ENCODE measurements at regions not wholly inside any gene's neighbourhood (a gene's known extent, or its start where the extent isn't known, plus 50 kb on each side); places are given as distances from the start of the nearest gene placed in this dataset.

- DNase-seq (ENCODE audit: extremely low read depth, insufficient read length): no peak
- no peak overlapping the region for H3K4me3 ChIP-seq (replicated peaks; ENCODE audit: low read depth, low read length)
- H3K36me3 ChIP-seq (ENCODE audit: control insufficient read depth, insufficient read depth, low read length): no peaks in the 10 kb centered on the region
- TF ChIP-seq CTCF (IDR thresholded peaks at IDR 0.05; ENCODE audit: insufficient read depth, low read length, poor library complexity, severe bottlenecking): no peak
- H3K27me3 ChIP-seq (replicated peaks; ENCODE audit: control insufficient read depth, insufficient read depth, low read length): no peaks in the 10 kb centered on the region; the same call in none of the 2 replicates
Measured at GRCh38 chr1:58045094-58045705, 501.3 kb downstream of the OMA1 start.

- H3K36me3 ChIP-seq (ENCODE audit: control insufficient read depth, insufficient read depth, low read length): no peaks in the 10 kb centered on the region
- TF ChIP-seq CTCF (IDR thresholded peaks at IDR 0.05; ENCODE audit: insufficient read depth, low read length, poor library complexity, severe bottlenecking): no peak
- no peak overlapping the region for H3K4me3 ChIP-seq (replicated peaks; ENCODE audit: low read depth, low read length)
- DNase-seq (ENCODE audit: extremely low read depth, insufficient read length): no peak
- H3K27me3 ChIP-seq (replicated peaks; ENCODE audit: control insufficient read depth, insufficient read depth, low read length): no peaks in the 10 kb centered on the region; the same call in none of the 2 replicates
Measured at GRCh38 chr1:58041621-58042020, 504.9 kb downstream of the OMA1 start.

- no peaks in the 10 kb centered on the region; the same call in none of the 2 replicates for H3K27me3 ChIP-seq (replicated peaks; ENCODE audit: control insufficient read depth, insufficient read depth, low read length)
- H3K36me3 ChIP-seq (ENCODE audit: control insufficient read depth, insufficient read depth, low read length): no peaks in the 10 kb centered on the region
- TF ChIP-seq CTCF (IDR thresholded peaks at IDR 0.05; ENCODE audit: insufficient read depth, low read length, poor library complexity, severe bottlenecking): no peak
- H3K4me3 ChIP-seq (replicated peaks; ENCODE audit: low read depth, low read length): no peak overlapping the region
- peak; percentile 15 for DNase-seq (ENCODE audit: extremely low read depth, insufficient read length)
Measured at GRCh38 chr1:58038574-58038973, 508.0 kb downstream of the OMA1 start.

- no peak overlapping the region for H3K4me3 ChIP-seq (replicated peaks; ENCODE audit: low read depth, low read length)
- peak; percentile 34 for TF ChIP-seq CTCF (IDR thresholded peaks at IDR 0.05; ENCODE audit: insufficient read depth, low read length, poor library complexity, severe bottlenecking)
- DNase-seq (ENCODE audit: extremely low read depth, insufficient read length): no peak
- peaks cover 2% of the 10 kb centered on the region for H3K27me3 ChIP-seq (replicated peaks; ENCODE audit: control insufficient read depth, insufficient read depth, low read length)
- H3K36me3 ChIP-seq (ENCODE audit: control insufficient read depth, insufficient read depth, low read length): no peaks in the 10 kb centered on the region
Measured at GRCh38 chr1:58035523-58035922, 511.0 kb downstream of the OMA1 start.

GRCh38 chr1:58033311-58033710 is 513.2 kb downstream of the OMA1 start:
- no peak for TF ChIP-seq CTCF (IDR thresholded peaks at IDR 0.05; ENCODE audit: insufficient read depth, low read length, poor library complexity, severe bottlenecking)
- peaks cover 2% of the 10 kb centered on the region for H3K27me3 ChIP-seq (replicated peaks; ENCODE audit: control insufficient read depth, insufficient read depth, low read length)
- no peak for DNase-seq (ENCODE audit: extremely low read depth, insufficient read length)
- no peak overlapping the region for H3K4me3 ChIP-seq (replicated peaks; ENCODE audit: low read depth, low read length)
- no peaks in the 10 kb centered on the region for H3K36me3 ChIP-seq (ENCODE audit: control insufficient read depth, insufficient read depth, low read length)

- H3K36me3 ChIP-seq (ENCODE audit: control insufficient read depth, insufficient read depth, low read length): no peaks in the 10 kb centered on the region
Measured at GRCh38 chr1:58032611-58033073, 513.9 kb downstream of the OMA1 start.

More at GRCh38 chr1:58032611-58033073, 513.9 kb downstream of the OMA1 start:
- H3K4me3 ChIP-seq (replicated peaks; ENCODE audit: low read depth, low read length): no peak overlapping the region
- peaks cover 2% of the 10 kb centered on the region for H3K27me3 ChIP-seq (replicated peaks; ENCODE audit: control insufficient read depth, insufficient read depth, low read length)
- TF ChIP-seq CTCF (IDR thresholded peaks at IDR 0.05; ENCODE audit: insufficient read depth, low read length, poor library complexity, severe bottlenecking): no peak
- no peak for DNase-seq (ENCODE audit: extremely low read depth, insufficient read length)

Measured in GM06990 (cell line).